Suprapubic skin (tissue), 3 donors: ENCODE measurements at regions not wholly inside any gene's neighbourhood (a gene's known extent, or its start where the extent isn't known, plus 50 kb on each side); places are given as distances from the start of the nearest gene placed in this dataset.

ENCODE experiments used
- EP300 ChIP-seq: sonication (generic); formaldehyde crosslinking; IDR thresholded peaks from one replicate; pipeline ENCODE4 v1.6.1; 2017; ENCODE audit warnings: antibody characterized with exemption
- POLR2A ChIP-seq, 2 donors: fragments of 450-650 bp; IDR thresholded peaks; one replicate each; pipeline ENCODE4 v1.6.1; 2017; ENCODE audit warnings: antibody characterized with exemption in 2 of 2, mild to moderate bottlenecking in 2 of 2, moderate library complexity in 2 of 2
- TF ChIP-seq, protein P1 (sequence below), 2 donors: fragments of 200-600 bp in 1 of 2; fragments of 450-650 bp in 1 of 2; sonication (generic) in 1 of 2; IDR thresholded peaks; one replicate each; pipeline ENCODE4 v1.5.1; 2016 to 2019; ENCODE audit warnings: antibody characterized with exemption in 2 of 2, mild to moderate bottlenecking in 1 of 2, moderate library complexity in 1 of 2

DNA sequence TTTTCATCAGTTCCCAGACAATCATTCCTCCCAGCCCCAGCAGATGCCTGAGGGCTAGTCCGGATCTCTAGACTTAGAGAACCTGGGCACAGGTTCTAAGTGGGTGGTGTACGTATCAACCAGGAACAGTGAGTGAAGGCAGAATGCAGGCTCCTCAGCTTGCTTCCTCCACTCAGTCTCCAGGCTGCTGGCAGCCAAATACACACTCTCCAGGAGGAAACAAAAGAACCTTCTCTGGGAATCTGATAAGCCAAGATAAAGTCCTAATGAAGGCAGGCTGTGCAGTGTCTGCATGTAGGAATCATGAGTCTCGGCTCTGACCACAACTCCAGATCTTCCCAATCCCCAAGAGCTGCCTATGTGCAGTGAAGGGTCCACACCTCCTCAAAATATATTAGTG lies 245.7 kb downstream of the SP3 start:
- TF ChIP-seq, protein P1, sequence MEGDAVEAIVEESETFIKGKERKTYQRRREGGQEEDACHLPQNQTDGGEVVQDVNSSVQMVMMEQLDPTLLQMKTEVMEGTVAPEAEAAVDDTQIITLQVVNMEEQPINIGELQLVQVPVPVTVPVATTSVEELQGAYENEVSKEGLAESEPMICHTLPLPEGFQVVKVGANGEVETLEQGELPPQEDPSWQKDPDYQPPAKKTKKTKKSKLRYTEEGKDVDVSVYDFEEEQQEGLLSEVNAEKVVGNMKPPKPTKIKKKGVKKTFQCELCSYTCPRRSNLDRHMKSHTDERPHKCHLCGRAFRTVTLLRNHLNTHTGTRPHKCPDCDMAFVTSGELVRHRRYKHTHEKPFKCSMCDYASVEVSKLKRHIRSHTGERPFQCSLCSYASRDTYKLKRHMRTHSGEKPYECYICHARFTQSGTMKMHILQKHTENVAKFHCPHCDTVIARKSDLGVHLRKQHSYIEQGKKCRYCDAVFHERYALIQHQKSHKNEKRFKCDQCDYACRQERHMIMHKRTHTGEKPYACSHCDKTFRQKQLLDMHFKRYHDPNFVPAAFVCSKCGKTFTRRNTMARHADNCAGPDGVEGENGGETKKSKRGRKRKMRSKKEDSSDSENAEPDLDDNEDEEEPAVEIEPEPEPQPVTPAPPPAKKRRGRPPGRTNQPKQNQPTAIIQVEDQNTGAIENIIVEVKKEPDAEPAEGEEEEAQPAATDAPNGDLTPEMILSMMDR (IDR thresholded peaks at IDR 0.05): no peak
- TF ChIP-seq POLR2A (IDR thresholded peaks at IDR 0.05) (no peak), EP300 (no peak)
